ENCODE measurements at regions not wholly inside any gene's neighbourhood (a gene's known extent, or its start where the extent isn't known, plus 50 kb on each side); places are given as distances from the start of the nearest gene placed in this dataset.

DNA sequence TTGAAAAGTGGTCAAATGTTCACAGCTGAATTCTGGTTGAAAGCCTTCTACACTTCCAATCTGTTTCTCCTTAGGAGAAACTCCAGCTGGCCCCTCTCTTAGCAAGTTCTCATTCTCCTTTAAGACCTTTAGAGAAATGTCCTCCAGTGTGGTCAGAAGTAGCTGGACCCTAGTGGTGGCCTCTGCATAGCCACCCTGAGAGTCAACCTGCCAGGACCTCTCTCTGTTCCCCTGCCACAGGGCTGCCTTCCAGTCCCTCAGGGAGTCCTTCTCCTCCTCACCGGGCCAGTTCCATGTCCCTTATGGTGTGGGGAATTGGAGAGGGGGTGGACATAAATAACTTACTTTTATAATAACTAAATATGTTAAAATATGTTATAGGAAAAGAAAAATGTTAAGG lies 200.9 kb upstream of the PKDCC start:
- 31 to 67% methylated on average over 1 of the region's 1 CpG for WGBS, 2 donors
- Histone ChIP-seq H3K9me3 (no peaks in the 10 kb centered on the region), H3K27ac (peak overlapping the region in 2 of 4 donors; percentile 58 to 65), H3K27me3 (no peaks in the 10 kb centered on the region), H3K4me1 (peaks cover 4 to 23% (median 10%) of the 10 kb centered on the region in 3 donors), H3K4me3 (no peak overlapping the region), H3K36me3 (no peaks in the 10 kb centered on the region)
- no peak for ATAC-seq
- intact Hi-C loops (cut with DNase I), result no loop called here
- FAIRE-seq, result no peak
- DNase-seq, result peak in 1 of 6 donors; percentile 24
- TF ChIP-seq, protein P1, sequence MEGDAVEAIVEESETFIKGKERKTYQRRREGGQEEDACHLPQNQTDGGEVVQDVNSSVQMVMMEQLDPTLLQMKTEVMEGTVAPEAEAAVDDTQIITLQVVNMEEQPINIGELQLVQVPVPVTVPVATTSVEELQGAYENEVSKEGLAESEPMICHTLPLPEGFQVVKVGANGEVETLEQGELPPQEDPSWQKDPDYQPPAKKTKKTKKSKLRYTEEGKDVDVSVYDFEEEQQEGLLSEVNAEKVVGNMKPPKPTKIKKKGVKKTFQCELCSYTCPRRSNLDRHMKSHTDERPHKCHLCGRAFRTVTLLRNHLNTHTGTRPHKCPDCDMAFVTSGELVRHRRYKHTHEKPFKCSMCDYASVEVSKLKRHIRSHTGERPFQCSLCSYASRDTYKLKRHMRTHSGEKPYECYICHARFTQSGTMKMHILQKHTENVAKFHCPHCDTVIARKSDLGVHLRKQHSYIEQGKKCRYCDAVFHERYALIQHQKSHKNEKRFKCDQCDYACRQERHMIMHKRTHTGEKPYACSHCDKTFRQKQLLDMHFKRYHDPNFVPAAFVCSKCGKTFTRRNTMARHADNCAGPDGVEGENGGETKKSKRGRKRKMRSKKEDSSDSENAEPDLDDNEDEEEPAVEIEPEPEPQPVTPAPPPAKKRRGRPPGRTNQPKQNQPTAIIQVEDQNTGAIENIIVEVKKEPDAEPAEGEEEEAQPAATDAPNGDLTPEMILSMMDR (IDR thresholded peaks at IDR 0.05), result no peak

DNA sequence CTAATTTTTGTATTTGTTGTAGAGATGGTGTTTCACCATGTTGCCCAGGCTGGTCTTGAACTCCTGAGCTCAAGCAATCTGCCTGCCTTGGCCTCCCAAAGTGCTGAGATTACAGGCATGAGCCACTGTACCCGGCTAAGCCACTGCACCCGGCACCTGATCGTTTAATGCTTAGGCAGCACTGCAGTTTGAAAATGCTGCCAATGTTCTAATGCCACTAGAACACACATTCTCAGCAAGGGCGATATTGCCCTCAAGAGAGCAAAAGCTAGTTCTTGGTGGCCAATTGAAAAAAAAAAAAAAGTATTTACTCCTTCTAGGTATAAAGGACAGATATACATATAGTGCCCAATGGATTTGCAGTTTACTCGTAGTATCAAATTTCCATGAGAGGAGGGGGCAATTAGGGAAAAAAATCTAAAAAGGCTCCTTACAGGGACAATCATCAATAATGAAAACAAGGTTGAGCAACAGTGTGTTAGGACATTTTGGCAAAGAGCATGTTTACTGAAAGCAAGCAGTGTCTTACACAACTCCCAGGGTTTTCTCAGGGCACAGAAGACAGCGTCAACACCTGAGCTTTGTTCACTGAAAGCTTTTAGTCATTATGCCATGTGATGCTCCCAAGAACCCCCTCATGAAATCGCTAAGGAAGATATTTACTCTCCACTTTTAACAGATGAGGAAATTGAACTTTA lies 199.9 kb upstream of the PKDCC start:
- DNase-seq (peak in 4 of 6 donors; percentile 43 to 48 (median 44)), FAIRE-seq (no peak)
- intact Hi-C loops (cut with DNase I), result no loop called here

DNA sequence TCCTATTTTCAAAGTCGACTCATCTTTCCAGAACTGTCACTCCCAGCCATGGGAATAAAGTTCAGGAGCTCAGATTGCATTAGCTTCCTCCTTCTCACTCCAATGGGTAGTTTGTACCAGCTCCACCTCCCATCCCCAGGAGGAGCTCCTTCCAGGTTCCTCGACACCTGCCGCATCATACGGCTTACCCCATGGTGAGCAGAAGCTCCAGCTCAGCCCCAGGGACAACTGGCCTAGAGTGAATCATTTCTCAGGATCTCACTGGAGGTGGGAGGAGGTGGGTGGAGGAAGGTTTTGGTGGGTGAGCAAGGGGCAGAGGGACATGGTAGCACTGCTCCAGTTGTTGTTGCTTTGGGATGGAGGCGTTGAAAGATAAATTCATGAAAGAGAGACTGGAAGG lies 196.3 kb upstream of the PKDCC start:
- Histone ChIP-seq H3K36me3 (no peaks in the 10 kb centered on the region), H3K4me3 (no peak overlapping the region), H3K4me1 (peaks cover 0 to 13% (median 9%) of the 10 kb centered on the region in 3 donors), H3K9me3 (no peaks in the 10 kb centered on the region), H3K27ac (no peak overlapping the region), H3K27me3 (no peaks in the 10 kb centered on the region)
- DNase-seq (peak in 1 of 6 donors; percentile 19), ATAC-seq (no peak), FAIRE-seq (no peak)
- WGBS, 2 donors, result 82 to 92% methylated on average over 5 of the region's 5 CpGs
- intact Hi-C loops (cut with DNase I), result loop anchor here in 2 of 3 donors (5.0 to 10.0 kb wide), 3 partner anchors 231 to 483 kb away; no protein-coding TSS in a partner anchor
- TF ChIP-seq, protein P1 (IDR thresholded peaks at IDR 0.05), result no peak

More for the DNA sequence above, 199.9 kb upstream of the PKDCC start:
- TF ChIP-seq, protein P1 (IDR thresholded peaks at IDR 0.05), result no peak
- Histone ChIP-seq H3K27ac (peak overlapping the region; percentile 53 to 65 (median 57)), H3K4me3 (no peak overlapping the region), H3K4me1 (peaks cover 4 to 23% (median 9%) of the 10 kb centered on the region in 3 donors), H3K36me3 (no peaks in the 10 kb centered on the region), H3K27me3 (no peaks in the 10 kb centered on the region), H3K9me3 (no peaks in the 10 kb centered on the region)
- WGBS, 2 donors, result 6 to 14% methylated on average over 7 of the region's 7 CpGs
- peak; percentile 89 to 92 (median 90) for ATAC-seq

DNA sequence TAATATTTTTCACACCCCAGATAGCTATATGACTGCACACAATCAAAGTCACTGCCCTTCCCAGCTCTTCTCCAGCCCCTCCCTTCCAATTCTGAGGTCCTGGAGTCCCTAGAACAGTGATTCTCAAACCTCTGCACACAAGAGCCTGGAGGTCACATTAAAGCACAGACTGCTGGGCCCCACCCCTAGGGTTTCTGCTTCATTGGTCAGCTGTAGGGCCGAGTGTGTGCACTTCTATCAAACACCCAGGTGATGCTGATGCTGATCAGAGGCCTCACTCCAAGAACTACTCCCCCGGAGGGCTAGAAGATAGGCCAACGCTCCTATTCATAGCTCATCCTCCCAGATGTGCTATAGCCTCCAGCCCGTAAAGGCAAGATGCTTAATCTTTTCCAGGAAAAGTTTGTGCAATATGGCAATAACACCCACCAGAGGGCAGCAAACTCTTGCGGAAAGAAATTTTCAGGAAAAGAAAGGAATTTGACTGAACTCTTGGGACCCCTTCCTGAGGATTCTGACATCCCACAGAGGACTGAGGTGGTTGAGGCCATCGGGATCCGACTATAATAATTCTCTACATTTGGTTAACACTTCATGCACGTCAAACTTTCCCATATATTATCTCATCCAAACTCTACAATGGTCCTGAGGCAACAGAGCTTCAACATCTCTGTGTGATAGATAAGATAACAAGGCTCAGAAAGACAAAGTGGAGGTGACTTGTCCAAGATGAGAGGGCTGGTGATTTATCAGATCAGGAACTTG lies 194.2 kb upstream of the PKDCC start:
- peak in 2 of 6 donors; percentile 31 to 59 for DNase-seq
- Histone ChIP-seq H3K36me3 (no peaks in the 10 kb centered on the region), H3K9me3 (no peaks in the 10 kb centered on the region), H3K4me1 (no peaks in the 10 kb centered on the region), H3K27me3 (no peaks in the 10 kb centered on the region), H3K4me3 (no peak overlapping the region), H3K27ac (no peak overlapping the region)
- intact Hi-C loops (cut with DNase I), result loop anchor here in 2 of 3 donors (5.0 to 10.0 kb wide), 3 partner anchors 229 to 481 kb away; no protein-coding TSS in a partner anchor
- WGBS, 2 donors, result 7 to 10% methylated on average over 8 of the region's 8 CpGs
- ATAC-seq, result peak; percentile 56 to 75 (median 70)
- no peak for FAIRE-seq
- TF ChIP-seq, protein P1 (IDR thresholded peaks at IDR 0.05), result peak; percentile 55 to 69 (median 60)

All from pancreas (tissue), 10 donors.